Progenitor cell of endocrine pancreas (in vitro differentiated cells): ENCODE measurements at regions not wholly inside any gene's neighbourhood (a gene's known extent, or its start where the extent isn't known, plus 50 kb on each side); places are given as distances from the start of the nearest gene placed in this dataset.
A peak's percentile ranks its signal among the peaks of the same experiment; 100 is the strongest.

Experiments used
- DNase-seq: peaks from one replicate; pipeline ENCODE4 v3.0.0; 2021; ENCODE audit warnings: low spot score; ENCODE audit not compliant: unreplicated experiment
- H3K27ac Mint-ChIP-seq: 2 replicates; pipeline ENCODE4 v1.8.0; 2021; ENCODE audit warnings: mild to moderate bottlenecking, moderate library complexity, mixed read lengths
- H3K27me3 Mint-ChIP-seq: 2 replicates; pipeline ENCODE4 v1.8.0; 2021; ENCODE audit warnings: mixed read lengths
- H3K36me3 Mint-ChIP-seq: 2 replicates; pipeline ENCODE4 v1.8.0; 2022; ENCODE audit warnings: mixed read lengths; ENCODE audit not compliant: insufficient read depth
- H3K4me1 Mint-ChIP-seq: 2 replicates; pipeline ENCODE4 v1.8.0; 2021; ENCODE audit warnings: low read depth, mixed read lengths
- H3K4me3 Mint-ChIP-seq: 2 replicates; pipeline ENCODE4 v1.8.0; 2021; ENCODE audit warnings: low read depth, mild to moderate bottlenecking, moderate library complexity, mixed read lengths
- H3K9me3 Mint-ChIP-seq: 2 replicates; pipeline ENCODE4 v1.8.0; 2021; ENCODE audit warnings: low read depth, mixed read lengths
- CTCF ChIP-seq: fragments of 200-600 bp; sonication (generic); IDR thresholded peaks from one replicate; pipeline ENCODE4 v1.5.0; 2021; ENCODE audit warnings: antibody characterized with exemption, mild to moderate bottlenecking; ENCODE audit not compliant: unreplicated experiment

- Mint-ChIP-seq H3K27me3 (peaks cover 46% of the 10 kb centered on the region), H3K9me3 (no peaks in the 10 kb centered on the region), H3K4me3 (no peak overlapping the region), H3K27ac (peak overlapping the region; percentile 0), H3K4me1 (peaks cover 6% of the 10 kb centered on the region), H3K36me3 (no peaks in the 10 kb centered on the region)
- TF ChIP-seq CTCF: no peak
- no peak for DNase-seq
Measured at GRCh38 chr2:120480346-120480902, 134.5 kb downstream of the INHBB start.

DNA sequence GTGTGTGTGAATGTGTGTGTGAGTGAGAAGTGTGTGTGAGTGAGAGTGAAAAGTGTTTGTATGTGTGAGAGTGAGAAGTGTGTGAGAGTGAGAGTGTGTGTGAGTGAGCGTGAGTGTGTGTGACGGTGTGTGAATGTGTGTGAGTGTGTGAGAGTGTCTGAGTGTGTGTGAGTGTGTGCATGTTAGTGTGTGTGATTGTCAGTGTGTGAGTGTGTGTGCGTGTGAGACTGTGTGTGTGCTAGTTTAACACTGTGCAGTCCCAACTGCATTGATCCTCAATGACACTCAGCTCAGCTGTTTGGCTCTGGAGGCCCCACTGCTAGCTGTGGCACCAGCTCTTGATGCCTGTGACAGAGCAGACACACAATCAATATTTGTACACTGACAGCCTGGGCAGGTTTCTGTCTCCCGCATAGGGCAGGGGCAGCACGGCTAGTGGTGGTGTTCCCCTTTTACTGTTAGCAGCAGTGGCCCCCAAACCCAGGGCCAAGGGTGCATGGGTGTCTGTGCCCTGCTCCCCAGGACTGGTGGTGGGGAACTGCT is 135.0 kb downstream of the INHBB start:
- Mint-ChIP-seq H3K9me3 (no peaks in the 10 kb centered on the region), H3K27me3 (peaks cover 43% of the 10 kb centered on the region), H3K36me3 (no peaks in the 10 kb centered on the region), H3K4me1 (peaks cover 6% of the 10 kb centered on the region), H3K4me3 (no peak overlapping the region), H3K27ac (no peak overlapping the region)
- TF ChIP-seq CTCF: no peak
- no peak for DNase-seq

DNA sequence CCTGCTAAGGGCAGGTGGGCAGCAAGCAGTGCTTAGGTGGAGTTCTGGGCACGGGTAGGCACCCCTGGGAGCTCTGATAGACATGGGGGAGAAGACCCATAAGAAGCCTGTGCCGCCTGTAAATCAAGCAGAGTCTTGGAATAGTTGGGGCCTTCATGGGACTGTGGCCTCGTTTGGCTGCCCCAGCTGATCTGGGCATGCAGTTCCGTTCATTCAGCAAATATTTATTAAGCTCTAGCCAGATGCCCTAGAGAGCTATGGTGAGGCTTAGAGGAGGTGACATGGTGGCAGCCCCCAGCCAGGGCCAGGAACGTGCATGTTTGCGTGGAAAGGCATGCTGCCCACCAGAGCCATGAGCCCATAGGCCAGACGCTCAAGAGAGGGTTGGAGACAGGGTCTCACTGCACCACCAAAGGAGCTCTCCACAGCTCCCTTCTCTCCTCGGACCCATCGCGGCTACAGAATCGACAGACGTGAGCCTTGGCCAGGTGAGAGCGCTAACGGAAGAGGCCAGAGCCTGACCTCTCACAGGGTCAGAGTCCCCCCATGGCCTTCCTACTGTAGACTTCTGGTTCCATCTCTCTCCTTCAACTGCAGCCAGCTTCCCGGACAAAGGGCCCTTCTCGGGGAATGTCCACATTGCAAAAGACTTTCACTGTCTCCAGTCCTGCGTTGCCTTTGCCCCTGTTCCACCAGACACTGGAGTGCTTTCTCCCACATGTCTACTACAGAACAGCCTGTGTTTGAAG is 135.7 kb downstream of the INHBB start:
- H3K4me3 Mint-ChIP-seq: no peak overlapping the region
- H3K27me3 Mint-ChIP-seq: peaks cover 46% of the 10 kb centered on the region
- H3K9me3 Mint-ChIP-seq: no peaks in the 10 kb centered on the region
- H3K36me3 Mint-ChIP-seq: no peaks in the 10 kb centered on the region
- H3K4me1 Mint-ChIP-seq: peaks cover 6% of the 10 kb centered on the region
- no peak overlapping the region for H3K27ac Mint-ChIP-seq
- DNase-seq: no peak
- no peak for TF ChIP-seq CTCF

- Mint-ChIP-seq H3K4me3 (no peak overlapping the region), H3K36me3 (no peaks in the 10 kb centered on the region), H3K4me1 (peaks cover 6% of the 10 kb centered on the region), H3K27ac (no peak overlapping the region), H3K27me3 (peaks cover 46% of the 10 kb centered on the region), H3K9me3 (no peaks in the 10 kb centered on the region)
- DNase-seq: no peak
- TF ChIP-seq CTCF: no peak
Measured at GRCh38 chr2:120482334-120482733, 136.4 kb downstream of the INHBB start.

GRCh38 chr2:120483355-120483754 is 137.4 kb downstream of the INHBB start:
- H3K27ac Mint-ChIP-seq: no peak overlapping the region
- no peaks in the 10 kb centered on the region for H3K36me3 Mint-ChIP-seq
- H3K9me3 Mint-ChIP-seq: no peaks in the 10 kb centered on the region
- TF ChIP-seq CTCF: no peak
- peaks cover 44% of the 10 kb centered on the region for H3K27me3 Mint-ChIP-seq
- peaks cover 6% of the 10 kb centered on the region for H3K4me1 Mint-ChIP-seq
- DNase-seq: no peak
- no peak overlapping the region for H3K4me3 Mint-ChIP-seq
